Right lobe of liver (tissue), 6 donors: ENCODE measurements at regions not wholly inside any gene's neighbourhood (a gene's known extent, or its start where the extent isn't known, plus 50 kb on each side); places are given as distances from the start of the nearest gene placed in this dataset.

Experiments used
- ATAC-seq, 4 donors: fragments of 200-7000 bp; cut with Tn5 transposase; one replicate each; pipeline ENCODE4 v1.9.1; 2020; ENCODE audit warnings: mild to moderate bottlenecking in 4 of 4, moderate library complexity in 4 of 4
- DNase-seq, 3 donors: peaks; one replicate each; pipeline ENCODE4 v3.0.0-alpha.2; 2020
- H3K27ac ChIP-seq, 3 donors: fragments of 200-600 bp; one replicate each; pipeline ENCODE4 v1.8.0; 2022
- H3K27me3 ChIP-seq, 2 donors: fragments of 200-600 bp; one replicate each; pipeline ENCODE4 v1.8.0; 2022
- H3K36me3 ChIP-seq, 4 donors: fragments of 200-600 bp; sonication (generic) in 1 of 4; one replicate each; pipeline versions ENCODE4 v1.5.1 to v1.8.0; 2017 to 2022; ENCODE audit warnings: control low read depth in 1 of 4
- H3K4me1 ChIP-seq, 4 donors: fragments of 200-600 bp; sonication (generic) in 1 of 4; one replicate each; pipeline versions ENCODE4 v1.5.1 to v1.8.0; 2017 to 2022; ENCODE audit warnings: control low read depth in 1 of 4
- H3K4me3 ChIP-seq, 3 donors: fragments of 200-600 bp; one replicate each; pipeline ENCODE4 v1.8.0; 2022
- H3K9me3 ChIP-seq, 4 donors: fragments of 200-600 bp; sonication (generic) in 1 of 4; one replicate each; pipeline versions ENCODE4 v1.5.1 to v1.8.0; 2017 to 2022; ENCODE audit warnings: control low read depth in 1 of 4
- CTCF ChIP-seq, 4 donors: fragments of 200-600 bp in 3 of 4; fragments of 450-650 bp in 1 of 4; IDR thresholded peaks; one replicate each; pipeline versions ENCODE4 v1.5.1 to v1.8.0; 2016 to 2022; ENCODE audit warnings: antibody characterized with exemption in 4 of 4, mild to moderate bottlenecking in 2 of 4
- POLR2A ChIP-seq: fragments of 450-650 bp; IDR thresholded peaks from one replicate; pipeline ENCODE4 v1.6.1; 2017; ENCODE audit warnings: antibody characterized with exemption, mild to moderate bottlenecking
- WGBS: methylation state at CpG from one replicate; pipeline ENCODE4 v1.1.6; 2018; ENCODE audit warnings: low coverage, low lambda C conversion rate; ENCODE audit not compliant: insufficient coverage; ENCODE audit errors: missing lambda C conversion rate; 5-methylcytosine and 5-hydroxymethylcytosine counted together
- intact Hi-C, 2 donors: fragments of 100-400 bp; cut with DNase I; formaldehyde crosslinking; loops; one replicate each; pipeline versions ENCODE4 v1.11.2 to v1.14.1; 2022
- donor health status: DM: no; HTN: yes; CAD: no.
- donor health status: DM: no; HTN: no; CAD: no.
- donor health status: DM: no; HTN: no; CAD: no.
- donor health status: DM: no; HTN: yes; CAD: no.
- donor health status: DM: no; HTN: yes; CAD: no.

- no peaks in the 10 kb centered on the region for H3K4me1 ChIP-seq
- DNase-seq = no peak
- no peaks in the 10 kb centered on the region for H3K27me3 ChIP-seq
- no peaks in the 10 kb centered on the region for H3K36me3 ChIP-seq
- no peaks in the 10 kb centered on the region for H3K9me3 ChIP-seq
- ATAC-seq = no peak
- H3K27ac ChIP-seq = no peak overlapping the region
- intact Hi-C loops = no loop called here
- TF ChIP-seq CTCF (IDR thresholded peaks at IDR 0.05) = no peak
- no peak for TF ChIP-seq POLR2A
- no peak overlapping the region for H3K4me3 ChIP-seq
- WGBS = 75% methylated on average over 2 of the region's 2 CpGs
Measured at GRCh38 chr10:56068040-56068439, 293.0 kb downstream of the ZWINT start.

- ATAC-seq (no peak), DNase-seq (no peak)
- Histone ChIP-seq H3K4me3 (no peak overlapping the region), H3K9me3 (no peaks in the 10 kb centered on the region), H3K4me1 (no peaks in the 10 kb centered on the region), H3K27me3 (no peaks in the 10 kb centered on the region), H3K36me3 (no peaks in the 10 kb centered on the region), H3K27ac (no peak overlapping the region)
- no peak for TF ChIP-seq POLR2A
- TF ChIP-seq CTCF (IDR thresholded peaks at IDR 0.05) = no peak
- intact Hi-C loops = no loop called here
- 56% methylated on average over 1 of the region's 1 CpG for WGBS
Measured at GRCh38 chr10:56063642-56064041, 297.4 kb downstream of the ZWINT start.

GRCh38 chr10:56057860-56058259 lies 303.2 kb downstream of the ZWINT start:
- 56% methylated on average over 2 of the region's 2 CpGs for WGBS
- no peaks in the 10 kb centered on the region for H3K9me3 ChIP-seq
- ATAC-seq (no peak), DNase-seq (no peak)
- H3K36me3 ChIP-seq = no peaks in the 10 kb centered on the region
- intact Hi-C loops = no loop called here
- no peaks in the 10 kb centered on the region for H3K4me1 ChIP-seq
- H3K4me3 ChIP-seq = no peak overlapping the region
- no peak overlapping the region for H3K27ac ChIP-seq
- H3K27me3 ChIP-seq = no peaks in the 10 kb centered on the region
- TF ChIP-seq POLR2A = no peak

- no peak overlapping the region for H3K27ac ChIP-seq
- ATAC-seq = no peak
- H3K36me3 ChIP-seq = no peaks in the 10 kb centered on the region
- TF ChIP-seq POLR2A (no peak), CTCF (IDR thresholded peaks at IDR 0.05) (no peak)
- WGBS = 83% methylated on average over 8 of the region's 8 CpGs
- H3K9me3 ChIP-seq = no peaks in the 10 kb centered on the region
- DNase-seq = no peak
- H3K4me3 ChIP-seq = no peak overlapping the region
- no peaks in the 10 kb centered on the region for H3K27me3 ChIP-seq
- H3K4me1 ChIP-seq = no peaks in the 10 kb centered on the region
- intact Hi-C loops = no loop called here
Measured at GRCh38 chr10:56035489-56035888, 325.6 kb downstream of the ZWINT start.

GRCh38 chr10:56028298-56029132 lies 332.5 kb downstream of the ZWINT start:
- Histone ChIP-seq H3K9me3 (no peaks in the 10 kb centered on the region), H3K27me3 (no peaks in the 10 kb centered on the region), H3K27ac (no peak overlapping the region), H3K36me3 (no peaks in the 10 kb centered on the region), H3K4me1 (no peaks in the 10 kb centered on the region), H3K4me3 (no peak overlapping the region)
- intact Hi-C loops = no loop called here
- no peak for ATAC-seq
- TF ChIP-seq POLR2A (no peak), CTCF (IDR thresholded peaks at IDR 0.05) (no peak)
- WGBS = 33% methylated on average over 5 of the region's 5 CpGs
- no peak for DNase-seq
